Thyroid gland (tissue), 4 donors: ENCODE measurements at regions not wholly inside any gene's neighbourhood (a gene's known extent, or its start where the extent isn't known, plus 50 kb on each side); places are given as distances from the start of the nearest gene placed in this dataset.

Experiments used
- POLR2A ChIP-seq, 2 donors: fragments of 450-650 bp; IDR thresholded peaks; one replicate each; pipeline ENCODE4 v1.6.1; 2017; ENCODE audit warnings: antibody characterized with exemption in 2 of 2, mild to moderate bottlenecking in 2 of 2, moderate library complexity in 1 of 2
- TF ChIP-seq, protein P1 (sequence below), 6 experiments: fragments of 200-600 bp in 3 of 6; fragments of 450-650 bp in 3 of 6; sonication (generic) in 3 of 6; IDR thresholded peaks; one replicate each; pipeline ENCODE4 v1.5.1; 2016 to 2019; ENCODE audit warnings: antibody characterized with exemption in 6 of 6, mild to moderate bottlenecking in 2 of 6, inconsistent platforms in 1 of 6, moderate library complexity in 1 of 6

DNA sequence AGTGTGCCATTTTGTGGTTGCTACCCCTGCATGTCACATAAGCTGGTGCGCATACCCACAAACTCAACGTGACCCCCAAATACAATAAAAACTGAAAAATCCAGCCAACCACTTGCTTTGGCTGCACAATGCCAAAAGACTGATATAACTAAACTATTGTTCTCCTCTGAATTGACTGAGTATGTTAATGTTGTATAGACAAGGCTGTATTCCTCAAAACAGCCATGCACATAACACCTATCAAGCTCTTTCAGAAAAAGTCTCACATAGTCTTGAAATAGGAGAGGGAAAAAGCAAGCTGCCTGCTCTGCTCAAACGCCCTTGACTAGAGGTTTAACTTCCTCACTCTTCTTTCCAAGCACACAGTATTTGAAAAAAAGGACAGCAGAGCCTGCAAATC lies 126.4 kb upstream of the NOCT start:
- TF ChIP-seq, protein P1, sequence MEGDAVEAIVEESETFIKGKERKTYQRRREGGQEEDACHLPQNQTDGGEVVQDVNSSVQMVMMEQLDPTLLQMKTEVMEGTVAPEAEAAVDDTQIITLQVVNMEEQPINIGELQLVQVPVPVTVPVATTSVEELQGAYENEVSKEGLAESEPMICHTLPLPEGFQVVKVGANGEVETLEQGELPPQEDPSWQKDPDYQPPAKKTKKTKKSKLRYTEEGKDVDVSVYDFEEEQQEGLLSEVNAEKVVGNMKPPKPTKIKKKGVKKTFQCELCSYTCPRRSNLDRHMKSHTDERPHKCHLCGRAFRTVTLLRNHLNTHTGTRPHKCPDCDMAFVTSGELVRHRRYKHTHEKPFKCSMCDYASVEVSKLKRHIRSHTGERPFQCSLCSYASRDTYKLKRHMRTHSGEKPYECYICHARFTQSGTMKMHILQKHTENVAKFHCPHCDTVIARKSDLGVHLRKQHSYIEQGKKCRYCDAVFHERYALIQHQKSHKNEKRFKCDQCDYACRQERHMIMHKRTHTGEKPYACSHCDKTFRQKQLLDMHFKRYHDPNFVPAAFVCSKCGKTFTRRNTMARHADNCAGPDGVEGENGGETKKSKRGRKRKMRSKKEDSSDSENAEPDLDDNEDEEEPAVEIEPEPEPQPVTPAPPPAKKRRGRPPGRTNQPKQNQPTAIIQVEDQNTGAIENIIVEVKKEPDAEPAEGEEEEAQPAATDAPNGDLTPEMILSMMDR (IDR thresholded peaks at IDR 0.05) = no peak
- TF ChIP-seq POLR2A (IDR thresholded peaks at IDR 0.05) = no peak
